GM23248 (cell line): ENCODE measurements at regions not wholly inside any gene's neighbourhood (a gene's known extent, or its start where the extent isn't known, plus 50 kb on each side); places are given as distances from the start of the nearest gene placed in this dataset.

ENCODE experiments used
- EZH2 ChIP-seq: fragments of 200-600 bp; sonication (generic); IDR thresholded peaks from 2 replicates; pipeline ENCODE4 v1.6.1; 2018; ENCODE audit warnings: antibody characterized with exemption, mild to moderate bottlenecking; ENCODE audit not compliant: insufficient read depth, poor library complexity, severe bottlenecking
- EZH2phosphoT487 ChIP-seq: fragments of 200-600 bp; sonication (generic); IDR thresholded peaks from 2 replicates; pipeline ENCODE4 v1.6.1; 2018; ENCODE audit warnings: antibody characterized with exemption, moderate library complexity, mild to moderate bottlenecking, low read depth; ENCODE audit not compliant: insufficient read depth

DNA sequence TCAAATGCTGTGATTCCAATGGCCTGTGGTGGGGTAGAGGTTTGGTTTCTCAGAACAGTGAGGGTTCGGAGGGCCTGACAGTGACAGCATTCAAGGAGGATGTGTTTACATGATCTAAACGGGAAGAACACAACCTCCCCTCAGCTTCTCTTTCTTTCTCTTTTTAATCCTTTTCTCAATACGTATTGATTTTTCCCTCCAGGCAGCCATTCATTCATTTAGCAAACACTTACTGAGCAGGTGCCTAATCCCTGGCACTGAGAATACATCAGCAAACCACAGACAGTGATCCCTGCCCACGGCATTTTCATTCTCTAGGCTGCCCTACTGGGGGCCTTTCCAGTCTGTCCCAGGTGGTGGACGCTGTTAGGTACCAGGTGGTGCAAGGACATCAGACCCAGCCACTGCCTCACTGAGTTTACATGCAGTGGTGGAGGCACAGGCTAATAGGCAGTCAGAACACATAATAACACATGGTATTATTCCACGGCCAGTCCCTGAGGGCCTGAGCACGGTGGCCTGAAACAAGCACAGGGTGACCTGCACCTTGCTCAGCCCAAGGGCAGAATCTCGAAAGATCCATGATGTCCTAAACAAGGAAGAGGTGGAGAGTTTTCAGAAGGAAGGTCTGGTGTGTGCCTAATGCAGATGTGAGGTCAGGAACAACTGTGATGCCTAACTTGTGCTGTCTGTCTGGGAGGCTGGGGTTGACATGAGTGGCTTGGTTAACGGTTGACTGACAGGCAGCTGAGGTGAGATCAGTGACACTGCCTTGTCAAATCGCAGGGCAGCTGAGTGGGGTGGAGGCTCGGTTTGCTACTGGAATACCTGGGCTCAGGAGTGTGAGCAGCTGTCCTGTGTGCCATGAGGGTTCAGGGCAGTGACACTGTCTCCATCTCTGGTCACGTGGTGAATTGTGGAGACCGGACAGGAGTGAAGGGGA, 785.5 kb upstream of the HS6ST1 start:
- TF ChIP-seq EZH2 (no peak), EZH2phosphoT487 (no peak)
